ENCODE measurements at regions not wholly inside any gene's neighbourhood (a gene's known extent, or its start where the extent isn't known, plus 50 kb on each side); places are given as distances from the start of the nearest gene placed in this dataset.

DNA sequence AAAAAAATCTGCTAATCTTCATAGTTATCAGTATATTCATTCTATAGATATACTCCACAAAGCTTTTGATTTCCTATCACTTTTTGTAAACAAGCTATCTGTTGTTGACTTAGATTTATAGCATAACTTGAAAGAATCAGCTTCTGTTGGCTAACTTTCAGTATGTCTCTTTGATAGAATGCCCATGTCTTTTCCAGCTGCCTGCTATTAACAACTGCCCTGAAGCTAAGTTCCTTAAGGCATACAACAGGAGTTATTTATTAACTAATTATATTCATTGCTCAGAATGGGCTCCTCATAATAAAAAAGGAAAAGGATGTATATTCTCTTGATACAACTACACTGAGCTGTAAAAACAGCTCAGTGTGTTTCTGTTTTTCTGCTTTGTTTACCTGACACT lies 293.9 kb downstream of the TUSC7 start:
- Histone ChIP-seq H3K9ac (ENCODE audit: low read length) (no peak overlapping the region), H3K4me1 (ENCODE audit: insufficient read depth, low read length) (no peaks in the 10 kb centered on the region), H3K27me3 (ENCODE audit: insufficient read depth, low read length) (no peaks in the 10 kb centered on the region), H4K20me1 (ENCODE audit: insufficient read depth, low read length) (no peaks in the 10 kb centered on the region), H2AFZ (ENCODE audit: low read depth, low read length) (no peak overlapping the region), H3K36me3 (ENCODE audit: insufficient read depth, low read length) (no peaks in the 10 kb centered on the region), H3K4me2 (ENCODE audit: low read length) (no peak overlapping the region), H3K79me2 (ENCODE audit: insufficient read depth, low read length) (no peaks in the 10 kb centered on the region), H3K9me3 (ENCODE audit: insufficient read depth, low read depth, low read length) (no peaks in the 10 kb centered on the region), H3K27ac (ENCODE audit: low read depth, low read length) (no peak overlapping the region), H3K4me3 (ENCODE audit: insufficient read depth, low read depth, low read length) (no peak overlapping the region)
- H3K9me3 Mint-ChIP-seq (ENCODE audit: unreplicated experiment): no peaks in the 10 kb centered on the region
- no peak for TF ChIP-seq EZH2 (IDR thresholded peaks at IDR 0.05; ENCODE audit: insufficient read depth, low read length)
- TF ChIP-seq, protein P1, sequence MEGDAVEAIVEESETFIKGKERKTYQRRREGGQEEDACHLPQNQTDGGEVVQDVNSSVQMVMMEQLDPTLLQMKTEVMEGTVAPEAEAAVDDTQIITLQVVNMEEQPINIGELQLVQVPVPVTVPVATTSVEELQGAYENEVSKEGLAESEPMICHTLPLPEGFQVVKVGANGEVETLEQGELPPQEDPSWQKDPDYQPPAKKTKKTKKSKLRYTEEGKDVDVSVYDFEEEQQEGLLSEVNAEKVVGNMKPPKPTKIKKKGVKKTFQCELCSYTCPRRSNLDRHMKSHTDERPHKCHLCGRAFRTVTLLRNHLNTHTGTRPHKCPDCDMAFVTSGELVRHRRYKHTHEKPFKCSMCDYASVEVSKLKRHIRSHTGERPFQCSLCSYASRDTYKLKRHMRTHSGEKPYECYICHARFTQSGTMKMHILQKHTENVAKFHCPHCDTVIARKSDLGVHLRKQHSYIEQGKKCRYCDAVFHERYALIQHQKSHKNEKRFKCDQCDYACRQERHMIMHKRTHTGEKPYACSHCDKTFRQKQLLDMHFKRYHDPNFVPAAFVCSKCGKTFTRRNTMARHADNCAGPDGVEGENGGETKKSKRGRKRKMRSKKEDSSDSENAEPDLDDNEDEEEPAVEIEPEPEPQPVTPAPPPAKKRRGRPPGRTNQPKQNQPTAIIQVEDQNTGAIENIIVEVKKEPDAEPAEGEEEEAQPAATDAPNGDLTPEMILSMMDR (IDR thresholded peaks at IDR 0.05; ENCODE audit: insufficient read depth, low read depth, low read length): no peak
- FAIRE-seq (no peak), DNase-seq (ENCODE audit: low read depth) (no peak)
- no peak overlapping the region for H3K27ac Mint-ChIP-seq (ENCODE audit: unreplicated experiment)
- peaks cover 2% of the 10 kb centered on the region for H3K4me1 Mint-ChIP-seq (ENCODE audit: low read depth, unreplicated experiment)
- H3K4me3 Mint-ChIP-seq (ENCODE audit: unreplicated experiment): no peak overlapping the region
- no peaks in the 10 kb centered on the region for H3K27me3 Mint-ChIP-seq (ENCODE audit: low read depth, unreplicated experiment)
- H3K36me3 Mint-ChIP-seq (ENCODE audit: low read depth, unreplicated experiment): no peaks in the 10 kb centered on the region

DNA sequence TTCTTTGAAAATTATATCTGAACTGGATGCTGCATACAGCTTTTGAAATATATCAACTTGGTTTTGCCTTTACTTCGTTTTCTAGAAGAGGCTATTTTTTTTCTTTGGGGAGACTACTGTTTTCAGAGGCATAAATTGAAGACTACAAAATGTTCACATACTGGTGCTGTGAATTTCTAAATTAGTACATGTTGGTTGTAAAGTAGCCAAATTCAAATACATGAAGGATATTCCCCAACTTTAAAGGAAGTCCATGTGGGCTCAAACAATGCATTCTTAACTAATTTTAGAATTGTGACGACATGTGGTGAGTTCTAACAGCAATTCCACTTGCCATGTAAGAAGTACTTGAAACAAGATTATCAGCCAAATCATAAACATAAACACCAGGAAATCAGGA lies 295.7 kb downstream of the TUSC7 start:
- TF ChIP-seq EZH2 (IDR thresholded peaks at IDR 0.05; ENCODE audit: insufficient read depth, low read length): no peak
- TF ChIP-seq, protein P1 (IDR thresholded peaks at IDR 0.05; ENCODE audit: insufficient read depth, low read depth, low read length): no peak
- H3K27me3 ChIP-seq (ENCODE audit: insufficient read depth, low read length): no peaks in the 10 kb centered on the region
- H3K9ac ChIP-seq (ENCODE audit: low read length): no peak overlapping the region
- no peaks in the 10 kb centered on the region for H3K79me2 ChIP-seq (ENCODE audit: insufficient read depth, low read length)
- no peak for FAIRE-seq
- no peak overlapping the region for H2AFZ ChIP-seq (ENCODE audit: low read depth, low read length)
- Mint-ChIP-seq H3K4me1 (ENCODE audit: low read depth, unreplicated experiment) (peaks cover 2% of the 10 kb centered on the region), H3K4me3 (ENCODE audit: unreplicated experiment) (no peak overlapping the region), H3K36me3 (ENCODE audit: low read depth, unreplicated experiment) (no peaks in the 10 kb centered on the region), H3K9me3 (ENCODE audit: unreplicated experiment) (no peaks in the 10 kb centered on the region), H3K27ac (ENCODE audit: unreplicated experiment) (no peak overlapping the region), H3K27me3 (ENCODE audit: low read depth, unreplicated experiment) (no peaks in the 10 kb centered on the region)
- H3K4me2 ChIP-seq (ENCODE audit: low read length): no peak overlapping the region
- DNase-seq (ENCODE audit: low read depth): no peak
- H3K36me3 ChIP-seq (ENCODE audit: insufficient read depth, low read length): no peaks in the 10 kb centered on the region
- H3K4me1 ChIP-seq (ENCODE audit: insufficient read depth, low read length): no peaks in the 10 kb centered on the region
- no peak overlapping the region for H3K4me3 ChIP-seq (ENCODE audit: insufficient read depth, low read depth, low read length)
- no peaks in the 10 kb centered on the region for H3K9me3 ChIP-seq (ENCODE audit: insufficient read depth, low read depth, low read length)
- no peak overlapping the region for H3K27ac ChIP-seq (ENCODE audit: low read depth, low read length)
- H4K20me1 ChIP-seq (ENCODE audit: insufficient read depth, low read length): no peaks in the 10 kb centered on the region

DNA sequence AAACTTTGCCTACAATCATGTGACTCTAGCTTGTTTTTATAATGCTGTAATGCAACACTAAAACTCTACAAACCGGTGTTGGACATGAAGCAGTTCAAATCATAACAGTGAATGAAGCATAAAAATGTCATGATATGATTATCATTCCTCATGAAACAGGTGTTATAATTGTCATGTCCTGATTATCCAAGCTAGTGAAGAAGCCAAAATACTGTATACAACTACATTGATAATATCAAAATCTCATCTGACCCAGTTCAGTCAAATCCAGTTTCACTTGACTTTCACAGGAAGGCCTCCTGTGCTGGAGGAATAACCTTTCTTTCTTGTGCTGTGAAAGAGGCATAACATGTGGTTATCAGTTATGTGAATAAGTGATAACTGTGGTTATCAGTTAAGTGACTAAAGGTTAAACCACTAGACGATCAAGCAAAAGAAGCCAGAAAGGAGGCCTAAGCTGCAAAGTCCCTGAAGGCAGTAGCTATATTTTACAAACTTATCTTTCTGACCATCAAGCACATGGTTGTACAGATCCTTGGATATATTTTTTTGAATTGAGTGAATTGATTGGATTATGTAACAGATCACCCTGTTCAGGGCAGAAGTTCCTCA lies 296.4 kb downstream of the TUSC7 start:
- H3K9me3 Mint-ChIP-seq (ENCODE audit: unreplicated experiment): no peaks in the 10 kb centered on the region

More for the DNA sequence above, 296.4 kb downstream of the TUSC7 start:
- TF ChIP-seq, protein P1 (IDR thresholded peaks at IDR 0.05; ENCODE audit: insufficient read depth, low read depth, low read length): no peak
- no peak for TF ChIP-seq EZH2 (IDR thresholded peaks at IDR 0.05; ENCODE audit: insufficient read depth, low read length)
- no peaks in the 10 kb centered on the region for H3K36me3 ChIP-seq (ENCODE audit: insufficient read depth, low read length)
- no peak overlapping the region for H2AFZ ChIP-seq (ENCODE audit: low read depth, low read length)
- H3K4me1 Mint-ChIP-seq (ENCODE audit: low read depth, unreplicated experiment): peaks cover 2% of the 10 kb centered on the region
- no peak overlapping the region for H3K4me3 ChIP-seq (ENCODE audit: insufficient read depth, low read depth, low read length)
- H4K20me1 ChIP-seq (ENCODE audit: insufficient read depth, low read length): no peaks in the 10 kb centered on the region
- no peaks in the 10 kb centered on the region for H3K4me1 ChIP-seq (ENCODE audit: insufficient read depth, low read length)
- no peak overlapping the region for H3K9ac ChIP-seq (ENCODE audit: low read length)
- H3K4me2 ChIP-seq (ENCODE audit: low read length): no peak overlapping the region
- no peak for DNase-seq (ENCODE audit: low read depth)
- no peaks in the 10 kb centered on the region for H3K27me3 Mint-ChIP-seq (ENCODE audit: low read depth, unreplicated experiment)
- no peaks in the 10 kb centered on the region for H3K36me3 Mint-ChIP-seq (ENCODE audit: low read depth, unreplicated experiment)
- no peaks in the 10 kb centered on the region for H3K9me3 ChIP-seq (ENCODE audit: insufficient read depth, low read depth, low read length)
- no peak overlapping the region for H3K4me3 Mint-ChIP-seq (ENCODE audit: unreplicated experiment)
- H3K27ac Mint-ChIP-seq (ENCODE audit: unreplicated experiment): no peak overlapping the region
- H3K79me2 ChIP-seq (ENCODE audit: insufficient read depth, low read length): no peaks in the 10 kb centered on the region
- no peaks in the 10 kb centered on the region for H3K27me3 ChIP-seq (ENCODE audit: insufficient read depth, low read length)
- no peak for FAIRE-seq
- no peak overlapping the region for H3K27ac ChIP-seq (ENCODE audit: low read depth, low read length)

Measured in astrocyte (in vitro differentiated cells and primary cell).